HEK293 (cell line): ENCODE measurements at regions not wholly inside any gene's neighbourhood (a gene's known extent, or its start where the extent isn't known, plus 50 kb on each side); places are given as distances from the start of the nearest gene placed in this dataset.

Experiments
- CTCF ChIA-PET: fragments of 350-600 bp; formaldehyde crosslinking; extraction: SDS; loops from one replicate; lab custom pipeline; 2021; ENCODE audit warnings: antibody characterized with exemption; lab: Yijun Ruan, JAX
- POLR2A ChIA-PET: fragments of 300-600 bp; formaldehyde crosslinking; extraction: SDS; loops from one replicate; lab custom pipeline; 2020; ENCODE audit warnings: antibody characterized with exemption, inconsistent platforms; lab: Yijun Ruan, JAX
- H3K27ac ChIP-seq: fragments of 200-500 bp; sonication (Bioruptor generic); 2 replicates; pipeline ENCODE4 v1.5.1; 2014; ENCODE audit warnings: low read depth, low read length, control low read depth, inconsistent platforms; ENCODE audit errors: extremely low read depth
- H3K36me3 ChIP-seq, 2 experiments: fragments of 200-500 bp in 1 of 2; sonication (Bioruptor generic) in 1 of 2; 1 replicate in 1 of 2; 2 replicates in 1 of 2; pipeline ENCODE4 v1.5.1; 2014 to 2017; ENCODE audit warnings: inconsistent platforms in 2 of 2, low read length in 2 of 2; ENCODE audit not compliant: control insufficient read depth in 2 of 2, insufficient read depth in 1 of 2
- H3K4me1 ChIP-seq: fragments of 200-500 bp; sonication (Bioruptor generic); 2 replicates; pipeline ENCODE4 v1.5.1; 2014; ENCODE audit warnings: mild to moderate bottlenecking, low read length, inconsistent platforms; ENCODE audit not compliant: control insufficient read depth, insufficient read depth
- H3K4me3 ChIP-seq: 2 replicates; pipeline ENCODE4 v1.5.1; 2011; ENCODE audit warnings: low read depth, mild to moderate bottlenecking, control low read depth, low read length, moderate library complexity
- H3K9me3 ChIP-seq: fragments of 200-500 bp; sonication (Bioruptor generic); 2 replicates; pipeline ENCODE4 v1.5.1; 2014; ENCODE audit warnings: low read depth, low read length, inconsistent platforms; ENCODE audit not compliant: control insufficient read depth, insufficient read depth
- GLI2 ChIP-seq: fragments of 450-650 bp; formaldehyde crosslinking; IDR thresholded peaks from 2 replicates; pipeline ENCODE4; 2017; ENCODE audit warnings: missing biosample characterization, missing genetic modification characterization, low read depth, borderline replicate concordance
- GLIS2 ChIP-seq: fragments of 450-650 bp; formaldehyde crosslinking; IDR thresholded peaks from 2 replicates; pipeline ENCODE4 v1.5.1; 2016; ENCODE audit warnings: missing biosample characterization, missing genetic modification characterization
- PBX3 ChIP-seq: sonication (generic); formaldehyde crosslinking; IDR thresholded peaks from 2 replicates; pipeline ENCODE4 v1.8.1; 2022; ENCODE audit warnings: mild to moderate bottlenecking, moderate library complexity, missing genetic modification reagents
- RBAK ChIP-seq: fragments of 450-650 bp; formaldehyde crosslinking; IDR thresholded peaks from 2 replicates; pipeline ENCODE4 v1.5.1; 2016; ENCODE audit warnings: missing biosample characterization, missing genetic modification characterization
- SETDB1 ChIP-seq: IDR thresholded peaks from one replicate; pipeline ENCODE4 v1.6.1; 2017; ENCODE audit warnings: mild to moderate bottlenecking, low read length, moderate library complexity, mixed read lengths; ENCODE audit not compliant: insufficient read length
- ZNF112 ChIP-seq: fragments of 450-650 bp; formaldehyde crosslinking; IDR thresholded peaks from 2 replicates; pipeline ENCODE4 v1.5.0; 2017; ENCODE audit warnings: missing biosample characterization, missing genetic modification characterization
- ZNF2 ChIP-seq: fragments of 450-650 bp; formaldehyde crosslinking; IDR thresholded peaks from 2 replicates; pipeline ENCODE4 v1.5.1; 2016; ENCODE audit warnings: missing biosample characterization, missing genetic modification characterization
- ZNF416 ChIP-seq: fragments of 450-650 bp; formaldehyde crosslinking; IDR thresholded peaks from 2 replicates; pipeline ENCODE4 v1.5.1; 2016; ENCODE audit warnings: missing biosample characterization, missing genetic modification characterization
- ZNF560 ChIP-seq: fragments of 450-650 bp; formaldehyde crosslinking; IDR thresholded peaks from 2 replicates; pipeline ENCODE4 v1.5.1; 2017; ENCODE audit warnings: missing biosample characterization, missing genetic modification characterization, borderline replicate concordance
- ZNF596 ChIP-seq: fragments of 450-650 bp; IDR thresholded peaks from 2 replicates; pipeline ENCODE4 v1.5.0; 2018; ENCODE audit warnings: missing biosample characterization, mild to moderate bottlenecking, missing genetic modification characterization, moderate library complexity
- ZNF664 ChIP-seq: fragments of 450-650 bp; formaldehyde crosslinking; IDR thresholded peaks from 2 replicates; pipeline ENCODE4 v1.5.1; 2016; ENCODE audit warnings: missing biosample characterization, missing genetic modification characterization
- TF ChIP-seq, protein P1 (sequence below): fragments of 450-650 bp; formaldehyde crosslinking; IDR thresholded peaks from 2 replicates; pipeline ENCODE4 v1.5.1; 2016; ENCODE audit warnings: missing biosample characterization, missing genetic modification characterization
- TF ChIP-seq, protein P2 (sequence below): fragments of 450-650 bp; formaldehyde crosslinking; IDR thresholded peaks from 2 replicates; pipeline ENCODE4 v1.5.1; 2016; ENCODE audit warnings: missing biosample characterization, missing genetic modification characterization
- TF ChIP-seq, protein P3 (sequence below): fragments of 450-650 bp; formaldehyde crosslinking; IDR thresholded peaks from 2 replicates; pipeline ENCODE4 v1.5.1; 2016; ENCODE audit warnings: missing biosample characterization, missing genetic modification characterization
- TF ChIP-seq, protein P4 (sequence below): fragments of 450-650 bp; formaldehyde crosslinking; IDR thresholded peaks from 2 replicates; pipeline ENCODE4 v1.5.1; 2016; ENCODE audit warnings: missing biosample characterization, missing genetic modification characterization
- TF ChIP-seq, protein P5 (sequence below): fragments of 450-650 bp; formaldehyde crosslinking; IDR thresholded peaks from 2 replicates; pipeline ENCODE4 v1.5.1; 2016; ENCODE audit warnings: missing biosample characterization, missing genetic modification characterization

- TF ChIP-seq ZNF416 (tag by site-specific recombination) (no peak), ZNF112 (tag by site-specific recombination) (no peak), GLIS2 (tag by site-specific recombination) (no peak)
- TF ChIP-seq, protein P1, sequence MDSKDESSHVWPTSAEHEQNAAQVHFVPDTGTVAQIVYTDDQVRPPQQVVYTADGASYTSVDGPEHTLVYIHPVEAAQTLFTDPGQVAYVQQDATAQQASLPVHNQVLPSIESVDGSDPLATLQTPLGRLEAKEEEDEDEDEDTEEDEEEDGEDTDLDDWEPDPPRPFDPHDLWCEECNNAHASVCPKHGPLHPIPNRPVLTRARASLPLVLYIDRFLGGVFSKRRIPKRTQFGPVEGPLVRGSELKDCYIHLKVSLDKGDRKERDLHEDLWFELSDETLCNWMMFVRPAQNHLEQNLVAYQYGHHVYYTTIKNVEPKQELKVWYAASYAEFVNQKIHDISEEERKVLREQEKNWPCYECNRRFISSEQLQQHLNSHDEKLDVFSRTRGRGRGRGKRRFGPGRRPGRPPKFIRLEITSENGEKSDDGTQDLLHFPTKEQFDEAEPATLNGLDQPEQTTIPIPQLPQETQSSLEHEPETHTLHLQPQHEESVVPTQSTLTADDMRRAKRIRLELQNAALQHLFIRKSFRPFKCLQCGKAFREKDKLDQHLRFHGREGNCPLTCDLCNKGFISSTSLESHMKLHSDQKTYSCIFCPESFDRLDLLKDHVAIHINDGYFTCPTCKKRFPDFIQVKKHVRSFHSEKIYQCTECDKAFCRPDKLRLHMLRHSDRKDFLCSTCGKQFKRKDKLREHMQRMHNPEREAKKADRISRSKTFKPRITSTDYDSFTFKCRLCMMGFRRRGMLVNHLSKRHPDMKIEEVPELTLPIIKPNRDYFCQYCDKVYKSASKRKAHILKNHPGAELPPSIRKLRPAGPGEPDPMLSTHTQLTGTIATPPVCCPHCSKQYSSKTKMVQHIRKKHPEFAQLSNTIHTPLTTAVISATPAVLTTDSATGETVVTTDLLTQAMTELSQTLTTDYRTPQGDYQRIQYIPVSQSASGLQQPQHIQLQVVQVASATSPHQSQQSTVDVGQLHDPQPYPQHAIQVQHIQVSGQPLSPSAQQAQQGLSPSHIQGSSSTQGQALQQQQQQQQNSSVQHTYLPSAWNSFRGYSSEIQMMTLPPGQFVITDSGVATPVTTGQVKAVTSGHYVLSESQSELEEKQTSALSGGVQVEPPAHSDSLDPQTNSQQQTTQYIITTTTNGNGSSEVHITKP (tag by site-specific recombination), result no peak
Observed at GRCh38 chr1:191163621-191164020, 686.0 kb upstream of the BRINP3 start (continued).

DNA sequence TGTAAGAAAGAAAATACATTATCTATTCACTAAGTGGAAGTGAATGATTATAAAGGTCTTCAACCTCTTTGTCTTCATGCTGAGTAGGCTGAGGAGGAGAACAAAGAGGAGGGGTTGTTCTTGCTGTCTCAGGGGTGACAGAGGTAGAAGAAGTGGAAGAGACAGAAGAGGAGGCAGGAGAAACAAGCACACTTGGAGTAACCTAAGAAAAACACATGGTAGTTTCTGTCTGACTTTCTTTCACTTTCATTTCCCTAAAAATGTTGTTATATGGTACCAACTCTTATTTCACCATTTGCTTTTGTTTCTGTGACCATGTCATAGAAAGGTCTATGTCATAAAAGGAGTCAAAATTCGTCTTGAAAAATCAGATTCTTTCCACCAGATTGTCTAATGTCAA lies 696.6 kb upstream of the BRINP3 start:
- TF ChIP-seq, protein P2, sequence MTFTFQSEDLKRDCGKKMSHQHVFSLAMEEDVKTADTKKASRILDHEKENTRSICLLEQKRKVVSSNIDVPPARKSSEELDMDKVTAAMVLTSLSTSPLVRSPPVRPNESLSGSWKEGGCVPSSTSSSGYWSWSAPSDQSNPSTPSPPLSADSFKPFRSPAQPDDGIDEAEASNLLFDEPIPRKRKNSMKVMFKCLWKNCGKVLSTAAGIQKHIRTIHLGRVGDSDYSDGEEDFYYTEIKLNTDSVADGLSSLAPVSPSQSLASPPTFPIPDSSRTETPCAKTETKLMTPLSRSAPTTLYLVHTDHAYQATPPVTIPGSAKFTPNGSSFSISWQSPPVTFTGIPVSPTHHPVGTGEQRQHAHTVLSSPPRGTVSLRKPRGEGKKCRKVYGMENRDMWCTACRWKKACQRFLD, result no peak
- TF ChIP-seq, protein P3, sequence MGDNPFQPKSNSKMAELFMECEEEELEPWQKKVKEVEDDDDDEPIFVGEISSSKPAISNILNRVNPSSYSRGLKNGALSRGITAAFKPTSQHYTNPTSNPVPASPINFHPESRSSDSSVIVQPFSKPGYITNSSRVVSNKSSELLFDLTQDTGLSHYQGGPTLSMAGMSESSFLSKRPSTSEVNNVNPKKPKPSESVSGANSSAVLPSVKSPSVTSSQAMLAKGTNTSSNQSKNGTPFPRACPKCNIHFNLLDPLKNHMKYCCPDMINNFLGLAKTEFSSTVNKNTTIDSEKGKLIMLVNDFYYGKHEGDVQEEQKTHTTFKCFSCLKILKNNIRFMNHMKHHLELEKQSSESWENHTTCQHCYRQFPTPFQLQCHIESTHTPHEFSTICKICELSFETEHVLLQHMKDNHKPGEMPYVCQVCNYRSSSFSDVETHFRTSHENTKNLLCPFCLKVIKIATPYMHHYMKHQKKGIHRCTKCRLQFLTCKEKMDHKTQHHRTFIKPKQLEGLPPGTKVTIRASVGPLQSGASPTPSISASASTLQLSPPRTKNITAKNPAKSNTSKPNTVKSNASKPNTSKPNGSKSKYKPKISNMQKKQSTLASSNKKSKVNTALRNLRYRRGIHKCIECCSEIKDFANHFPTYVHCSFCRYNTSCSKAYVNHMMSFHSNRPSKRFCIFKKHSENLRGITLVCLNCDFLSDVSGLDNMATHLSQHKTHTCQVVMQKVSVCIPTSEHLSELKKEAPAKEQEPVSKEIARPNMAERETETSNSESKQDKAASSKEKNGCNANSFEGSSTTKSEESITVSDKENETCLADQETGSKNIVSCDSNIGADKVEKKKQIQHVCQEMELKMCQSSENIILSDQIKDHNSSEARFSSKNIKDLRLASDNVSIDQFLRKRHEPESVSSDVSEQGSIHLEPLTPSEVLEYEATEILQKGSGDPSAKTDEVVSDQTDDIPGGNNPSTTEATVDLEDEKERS (tag by site-specific recombination), result no peak
- no peak for TF ChIP-seq ZNF560
- no peak for TF ChIP-seq ZNF2 (tag by site-specific recombination)
- no peak for TF ChIP-seq ZNF664 (tag by site-specific recombination)
- no peak for TF ChIP-seq RBAK (tag by site-specific recombination)
- no peak for TF ChIP-seq GLI2 (tag by site-specific recombination)
- TF ChIP-seq ZNF596 (tag by site-specific recombination), result no peak
- TF ChIP-seq, protein P4, sequence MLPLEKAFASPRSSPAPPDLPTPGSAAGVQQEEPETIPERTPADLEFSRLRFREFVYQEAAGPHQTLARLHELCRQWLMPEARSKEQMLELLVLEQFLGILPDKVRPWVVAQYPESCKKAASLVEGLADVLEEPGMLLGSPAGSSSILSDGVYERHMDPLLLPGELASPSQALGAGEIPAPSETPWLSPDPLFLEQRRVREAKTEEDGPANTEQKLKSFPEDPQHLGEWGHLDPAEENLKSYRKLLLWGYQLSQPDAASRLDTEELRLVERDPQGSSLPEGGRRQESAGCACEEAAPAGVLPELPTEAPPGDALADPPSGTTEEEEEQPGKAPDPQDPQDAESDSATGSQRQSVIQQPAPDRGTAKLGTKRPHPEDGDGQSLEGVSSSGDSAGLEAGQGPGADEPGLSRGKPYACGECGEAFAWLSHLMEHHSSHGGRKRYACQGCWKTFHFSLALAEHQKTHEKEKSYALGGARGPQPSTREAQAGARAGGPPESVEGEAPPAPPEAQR (tag by site-specific recombination), result no peak
- TF ChIP-seq SETDB1, result no peak
- TF ChIP-seq, protein P5, sequence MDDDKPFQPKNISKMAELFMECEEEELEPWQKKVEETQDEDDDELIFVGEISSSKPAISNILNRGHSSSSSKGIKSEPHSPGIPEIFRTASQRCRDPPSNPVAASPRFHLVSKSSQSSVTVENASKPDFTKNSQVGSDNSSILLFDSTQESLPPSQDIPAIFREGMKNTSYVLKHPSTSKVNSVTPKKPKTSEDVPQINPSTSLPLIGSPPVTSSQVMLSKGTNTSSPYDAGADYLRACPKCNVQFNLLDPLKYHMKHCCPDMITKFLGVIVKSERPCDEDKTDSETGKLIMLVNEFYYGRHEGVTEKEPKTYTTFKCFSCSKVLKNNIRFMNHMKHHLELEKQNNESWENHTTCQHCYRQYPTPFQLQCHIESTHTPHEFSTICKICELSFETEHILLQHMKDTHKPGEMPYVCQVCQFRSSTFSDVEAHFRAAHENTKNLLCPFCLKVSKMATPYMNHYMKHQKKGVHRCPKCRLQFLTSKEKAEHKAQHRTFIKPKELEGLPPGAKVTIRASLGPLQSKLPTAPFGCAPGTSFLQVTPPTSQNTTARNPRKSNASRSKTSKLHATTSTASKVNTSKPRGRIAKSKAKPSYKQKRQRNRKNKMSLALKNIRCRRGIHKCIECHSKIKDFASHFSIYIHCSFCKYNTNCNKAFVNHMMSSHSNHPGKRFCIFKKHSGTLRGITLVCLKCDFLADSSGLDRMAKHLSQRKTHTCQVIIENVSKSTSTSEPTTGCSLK, result no peak
- TF ChIP-seq PBX3, result no peak
- POLR2A ChIA-PET, result no interaction called here

More for the DNA sequence above, 696.6 kb upstream of the BRINP3 start:
- H3K4me3 ChIP-seq, result no peak overlapping the region
- no peaks in the 10 kb centered on the region for H3K9me3 ChIP-seq
- H3K27ac ChIP-seq, result no peak overlapping the region
- no peaks in the 10 kb centered on the region for H3K36me3 ChIP-seq
- CTCF ChIA-PET, result interaction anchor here (0.6 kb wide), 2 partner anchors 328 to 764 kb away, joined by 3 to 4 read pairs; no protein-coding TSS in a partner anchor
- no peaks in the 10 kb centered on the region for H3K4me1 ChIP-seq
